PC-3 (cell line): ENCODE measurements at regions not wholly inside any gene's neighbourhood (a gene's known extent, or its start where the extent isn't known, plus 50 kb on each side); places are given as distances from the start of the nearest gene placed in this dataset.
A peak's percentile ranks its signal among the peaks of the same experiment; 100 is the strongest.

Experiments
- ATAC-seq: fragments of 200-7000 bp; cut with Tn5 transposase; 2 replicates; pipeline ENCODE4 v1.9.1; 2020; ENCODE audit warnings: mild to moderate bottlenecking, moderate library complexity
- BruUV-seq: library from RNA; stranded (reverse); fragments of 400-500 nt; replicated peaks from 2 replicates; lab custom pipeline; 2021; lab: Mats Ljungman, UMichigan
- CTCF ChIA-PET: fragments of 300-600 bp; sonication (Branson Sonifier 250); formaldehyde crosslinking; loops from one replicate; lab custom pipeline; 2022; ENCODE audit warnings: antibody characterized with exemption; lab: Charles Lee
- POLR2A ChIA-PET: fragments of 300-600 bp; sonication (Branson Sonifier 250); formaldehyde crosslinking; loops from one replicate; lab custom pipeline; 2022; ENCODE audit warnings: antibody characterized with exemption; ENCODE audit not compliant: unreplicated experiment; lab: Charles Lee
- DNase-seq: peaks from one replicate; pipeline ENCODE4 v3.0.0-alpha.2; 2015
- H2AFZ ChIP-seq: fragments of 300-600 bp; sonication (generic); 2 replicates; pipeline ENCODE4 v1.6.0; 2016; ENCODE audit warnings: antibody characterized with exemption, low read length
- H3F3A ChIP-seq: fragments of 300-600 bp; sonication (generic); one replicate; pipeline ENCODE4 v1.6.0; 2017; ENCODE audit warnings: antibody characterized with exemption, low read length, control low read depth, mild to moderate bottlenecking; ENCODE audit not compliant: unreplicated experiment
- H3K27ac ChIP-seq: fragments of 300-600 bp; sonication (generic); 2 replicates; pipeline ENCODE4 v1.5.1; 2016; ENCODE audit warnings: mild to moderate bottlenecking, low read length
- H3K27me3 ChIP-seq: fragments of 300-600 bp; sonication (generic); 2 replicates; pipeline ENCODE4 v1.6.1; 2016; ENCODE audit warnings: low read length, mixed read lengths
- H3K36me3 ChIP-seq: fragments of 300-600 bp; sonication (generic); 2 replicates; pipeline ENCODE4 v1.6.1; 2016; ENCODE audit warnings: low read depth, mixed run types, low read length, mixed read lengths
- H3K4me1 ChIP-seq: fragments of 300-600 bp; sonication (generic); 2 replicates; pipeline ENCODE4 v1.5.1; 2016; ENCODE audit warnings: low read length; ENCODE audit not compliant: insufficient read depth
- H3K4me2 ChIP-seq: fragments of 300-600 bp; sonication (generic); 2 replicates; pipeline ENCODE4 v1.6.0; 2016; ENCODE audit warnings: low read length
- H3K4me3 ChIP-seq: fragments of 300-600 bp; sonication (generic); 2 replicates; pipeline ENCODE4 v1.5.1; 2016; ENCODE audit warnings: mild to moderate bottlenecking, low read length, mixed read lengths
- H3K79me2 ChIP-seq: fragments of 300-600 bp; sonication (generic); 2 replicates; pipeline ENCODE4 v1.6.1; 2017; ENCODE audit warnings: low read length, mixed read lengths
- H3K9ac ChIP-seq: fragments of 300-600 bp; sonication (generic); 2 replicates; pipeline ENCODE4 v1.6.0; 2016; ENCODE audit warnings: mild to moderate bottlenecking, low read length
- H3K9me2 ChIP-seq: fragments of 300-600 bp; sonication (generic); replicated peaks from 2 replicates; pipeline ENCODE4 v1.6.1; 2016; ENCODE audit warnings: mixed run types, low read length, mixed read lengths
- H3K9me3 ChIP-seq: fragments of 300-600 bp; sonication (generic); 2 replicates; pipeline ENCODE4 v1.6.1; 2016; ENCODE audit warnings: low read length, mixed read lengths
- H4K20me1 ChIP-seq: fragments of 300-600 bp; sonication (generic); 2 replicates; pipeline ENCODE4 v1.6.1; 2016; ENCODE audit warnings: low read length, mixed read lengths
- EZH2 ChIP-seq: fragments of 300-600 bp; sonication (generic); IDR thresholded peaks from one replicate; pipeline ENCODE4 v1.6.1; 2017; ENCODE audit warnings: antibody characterized with exemption, mild to moderate bottlenecking, low read length; ENCODE audit not compliant: unreplicated experiment
- EZH2phosphoT487 ChIP-seq: fragments of 300-600 bp; sonication (generic); IDR thresholded peaks from 2 replicates; pipeline ENCODE4 v1.6.1; 2018; ENCODE audit warnings: mild to moderate bottlenecking, antibody characterized with exemption, low read length, borderline replicate concordance
- intact Hi-C: fragments of 100-400 bp; cut with micrococcal nuclease; formaldehyde crosslinking; loops from 2 replicates; pipeline ENCODE4 v1.9.0; 2023
- TF ChIP-seq, protein P1 (sequence below): fragments of 300-600 bp; sonication (generic); conservative IDR thresholded peaks from 2 replicates; pipeline ENCODE4 v1.5.1; 2017; ENCODE audit warnings: antibody characterized with exemption, low read depth, mild to moderate bottlenecking, low read length

GRCh38 chr4:124915073-124915472, 202.5 kb upstream of the ANKRD50 start:
- Histone ChIP-seq H3K9me2 (no peaks in the 10 kb centered on the region), H3K4me3 (no peak overlapping the region), H2AFZ (no peak overlapping the region), H3K79me2 (no peaks in the 10 kb centered on the region), H3F3A (no peaks in the 10 kb centered on the region), H4K20me1 (no peaks in the 10 kb centered on the region), H3K4me2 (0 out of 2 replicates have a peak overlapping the region, but pooled peaks have one; percentile 1), H3K9ac (no peak overlapping the region), H3K27ac (no peak overlapping the region), H3K9me3 (0 out of 2 replicates have a peak, but pooled peaks cover 5% of the 10 kb centered on the region), H3K4me1 (no peaks in the 10 kb centered on the region), H3K36me3 (no peaks in the 10 kb centered on the region; the same call in 1 of the 2 replicates), H3K27me3 (no peaks in the 10 kb centered on the region)
- TF ChIP-seq, protein P1, sequence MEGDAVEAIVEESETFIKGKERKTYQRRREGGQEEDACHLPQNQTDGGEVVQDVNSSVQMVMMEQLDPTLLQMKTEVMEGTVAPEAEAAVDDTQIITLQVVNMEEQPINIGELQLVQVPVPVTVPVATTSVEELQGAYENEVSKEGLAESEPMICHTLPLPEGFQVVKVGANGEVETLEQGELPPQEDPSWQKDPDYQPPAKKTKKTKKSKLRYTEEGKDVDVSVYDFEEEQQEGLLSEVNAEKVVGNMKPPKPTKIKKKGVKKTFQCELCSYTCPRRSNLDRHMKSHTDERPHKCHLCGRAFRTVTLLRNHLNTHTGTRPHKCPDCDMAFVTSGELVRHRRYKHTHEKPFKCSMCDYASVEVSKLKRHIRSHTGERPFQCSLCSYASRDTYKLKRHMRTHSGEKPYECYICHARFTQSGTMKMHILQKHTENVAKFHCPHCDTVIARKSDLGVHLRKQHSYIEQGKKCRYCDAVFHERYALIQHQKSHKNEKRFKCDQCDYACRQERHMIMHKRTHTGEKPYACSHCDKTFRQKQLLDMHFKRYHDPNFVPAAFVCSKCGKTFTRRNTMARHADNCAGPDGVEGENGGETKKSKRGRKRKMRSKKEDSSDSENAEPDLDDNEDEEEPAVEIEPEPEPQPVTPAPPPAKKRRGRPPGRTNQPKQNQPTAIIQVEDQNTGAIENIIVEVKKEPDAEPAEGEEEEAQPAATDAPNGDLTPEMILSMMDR: no peak
- TF ChIP-seq EZH2: no peak
- no peak for TF ChIP-seq EZH2phosphoT487
- DNase-seq: no peak
- BruUV-seq: no TSS peak
- ChIA-PET CTCF (no interaction called here), POLR2A (interaction anchor here (0.6 kb wide), 1 partner anchor 26 kb away, joined by 3 read pairs; no protein-coding TSS in a partner anchor)
- intact Hi-C loops: no loop called here
- no peak for ATAC-seq

DNA sequence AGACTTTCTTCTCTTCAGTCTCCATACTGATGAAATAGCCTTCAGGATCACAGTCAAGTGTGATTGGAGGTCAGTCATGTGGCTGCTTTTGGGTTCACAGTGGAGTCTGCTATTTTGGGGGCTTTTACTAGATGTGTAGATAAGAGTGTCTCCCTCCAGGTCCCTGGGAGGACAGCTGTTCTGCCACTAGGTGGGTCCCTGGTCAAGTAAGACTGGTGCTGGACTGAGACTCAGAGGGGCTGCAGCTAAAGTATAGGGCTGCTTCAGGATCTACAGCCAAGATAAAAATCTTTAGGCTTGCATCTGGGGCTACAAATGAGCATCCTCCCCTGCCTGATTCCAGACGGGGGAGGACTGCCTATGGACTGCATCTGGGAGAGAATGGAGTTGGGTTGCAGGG, 200.7 kb upstream of the ANKRD50 start:
- Histone ChIP-seq H3F3A (no peaks in the 10 kb centered on the region), H3K27ac (no peak overlapping the region), H4K20me1 (no peaks in the 10 kb centered on the region), H3K9me2 (no peaks in the 10 kb centered on the region), H3K4me2 (no peak overlapping the region), H3K4me3 (no peak overlapping the region), H3K4me1 (no peaks in the 10 kb centered on the region), H3K27me3 (no peaks in the 10 kb centered on the region), H2AFZ (no peak overlapping the region), H3K36me3 (no peaks in the 10 kb centered on the region; the same call in 1 of the 2 replicates), H3K79me2 (no peaks in the 10 kb centered on the region), H3K9ac (no peak overlapping the region), H3K9me3 (0 out of 2 replicates have a peak, but pooled peaks cover 5% of the 10 kb centered on the region)
- DNase-seq (no peak), ATAC-seq (no peak)
- TF ChIP-seq EZH2 (no peak), EZH2phosphoT487 (no peak)
- TF ChIP-seq, protein P1: no peak
- intact Hi-C loops: no loop called here
- no TSS peak for BruUV-seq
- ChIA-PET POLR2A (no interaction called here), CTCF (no interaction called here)

- no peak for DNase-seq
- Histone ChIP-seq H3K9me2 (no peaks in the 10 kb centered on the region), H3K4me2 (no peak overlapping the region), H3K27me3 (no peaks in the 10 kb centered on the region), H3K36me3 (no peaks in the 10 kb centered on the region; the same call in 1 of the 2 replicates), H3K27ac (no peak overlapping the region), H3K4me3 (no peak overlapping the region), H3K79me2 (no peaks in the 10 kb centered on the region), H3F3A (no peaks in the 10 kb centered on the region), H2AFZ (no peak overlapping the region), H3K9me3 (0 out of 2 replicates have a peak, but pooled peaks cover 5% of the 10 kb centered on the region), H3K4me1 (peaks cover 5% of the 10 kb centered on the region), H4K20me1 (no peaks in the 10 kb centered on the region), H3K9ac (no peak overlapping the region)
- intact Hi-C loops: no loop called here
- ChIA-PET POLR2A (no interaction called here), CTCF (no interaction called here)
- no peak for TF ChIP-seq EZH2
- BruUV-seq: no TSS peak
- no peak for ATAC-seq
Measured at GRCh38 chr4:124910327-124910726, 197.8 kb upstream of the ANKRD50 start.
